Cardiac muscle cell (in vitro differentiated cells and primary cell): ENCODE measurements at regions not wholly inside any gene's neighbourhood (a gene's known extent, or its start where the extent isn't known, plus 50 kb on each side); places are given as distances from the start of the nearest gene placed in this dataset.

Experiments
- DNase-seq, 2 donors: peaks; one replicate each; pipeline versions ENCODE4 v3.0.0 to v3.0.0-alpha.2; 2010 to 2017; ENCODE audit warnings: low read depth in 1 of 2, low spot score in 1 of 2
- H3K27ac ChIP-seq: fragments of 200-600 bp; sonication (generic); 2 replicates; pipeline ENCODE4 v1.5.1; 2016
- H3K27me3 ChIP-seq: fragments of 200-600 bp; sonication (generic); 2 replicates; pipeline ENCODE4 v1.6.0; 2016; ENCODE audit warnings: control low read depth
- H3K36me3 ChIP-seq: fragments of 200-600 bp; sonication (generic); 2 replicates; pipeline ENCODE4 v1.5.1; 2016; ENCODE audit warnings: control low read depth
- H3K4me1 ChIP-seq: fragments of 200-600 bp; sonication (generic); 2 replicates; pipeline ENCODE4 v1.8.1; 2017; ENCODE audit warnings: low read depth, mild to moderate bottlenecking, mixed run types
- H3K4me3 ChIP-seq: fragments of 200-600 bp; sonication (generic); 2 replicates; pipeline ENCODE4 v1.5.1; 2016; ENCODE audit warnings: mild to moderate bottlenecking
- H3K9me3 ChIP-seq: fragments of 200-600 bp; sonication (generic); 2 replicates; pipeline ENCODE4 v1.5.1; 2017; ENCODE audit warnings: low read depth, mild to moderate bottlenecking, control low read depth
- CTCF ChIP-seq: IDR thresholded peaks from 2 replicates; pipeline ENCODE4 v1.5.1; 2012; ENCODE audit warnings: low read depth, mild to moderate bottlenecking, low read length

GRCh38 chrY:15579245-15579644 lies 1054.9 kb downstream of the NLGN4Y start:
- Histone ChIP-seq H3K27ac (no peak overlapping the region), H3K27me3 (no peaks in the 10 kb centered on the region), H3K4me3 (no peak overlapping the region), H3K36me3 (no peaks in the 10 kb centered on the region), H3K9me3 (no peaks in the 10 kb centered on the region), H3K4me1 (no peaks in the 10 kb centered on the region)
- no peak for TF ChIP-seq CTCF
- DNase-seq = peak in 1 of 2 donors; percentile 0

GRCh38 chrY:15583111-15583510 lies 1058.8 kb downstream of the NLGN4Y start:
- no peak for TF ChIP-seq CTCF
- H3K27me3 ChIP-seq = no peaks in the 10 kb centered on the region
- no peak overlapping the region for H3K27ac ChIP-seq
- H3K36me3 ChIP-seq = no peaks in the 10 kb centered on the region
- H3K4me3 ChIP-seq = no peak overlapping the region
- DNase-seq = no peak
- no peaks in the 10 kb centered on the region for H3K4me1 ChIP-seq
- no peaks in the 10 kb centered on the region for H3K9me3 ChIP-seq

- Histone ChIP-seq H3K27ac (no peak overlapping the region), H3K27me3 (no peaks in the 10 kb centered on the region), H3K36me3 (no peaks in the 10 kb centered on the region), H3K4me1 (no peaks in the 10 kb centered on the region), H3K9me3 (no peaks in the 10 kb centered on the region), H3K4me3 (no peak overlapping the region)
- no peak for TF ChIP-seq CTCF
- no peak for DNase-seq
These were observed 1068.6 kb downstream of the NLGN4Y start for GRCh38 chrY:15592957-15593356.

- DNase-seq = no peak
- Histone ChIP-seq H3K27ac (no peak overlapping the region), H3K36me3 (no peaks in the 10 kb centered on the region), H3K4me3 (no peak overlapping the region), H3K9me3 (no peaks in the 10 kb centered on the region), H3K27me3 (no peaks in the 10 kb centered on the region), H3K4me1 (no peaks in the 10 kb centered on the region)
- no peak for TF ChIP-seq CTCF
These were observed 1069.3 kb downstream of the NLGN4Y start for GRCh38 chrY:15593476-15594160.

GRCh38 chrY:15594179-15594578 lies 1069.8 kb downstream of the NLGN4Y start:
- no peak for TF ChIP-seq CTCF
- no peak overlapping the region for H3K27ac ChIP-seq
- H3K4me3 ChIP-seq = no peak overlapping the region
- H3K9me3 ChIP-seq = no peaks in the 10 kb centered on the region
- no peaks in the 10 kb centered on the region for H3K4me1 ChIP-seq
- H3K36me3 ChIP-seq = no peaks in the 10 kb centered on the region
- no peaks in the 10 kb centered on the region for H3K27me3 ChIP-seq
- no peak for DNase-seq

- H3K27me3 ChIP-seq = no peaks in the 10 kb centered on the region
- H3K27ac ChIP-seq = no peak overlapping the region
- no peaks in the 10 kb centered on the region for H3K36me3 ChIP-seq
- no peaks in the 10 kb centered on the region for H3K4me1 ChIP-seq
- no peak for DNase-seq
- no peak overlapping the region for H3K4me3 ChIP-seq
- H3K9me3 ChIP-seq = no peaks in the 10 kb centered on the region
- TF ChIP-seq CTCF = no peak
These were observed 1076.2 kb downstream of the NLGN4Y start for GRCh38 chrY:15600565-15600964.
